AG04450 (cell line): ENCODE measurements at regions not wholly inside any gene's neighbourhood (a gene's known extent, or its start where the extent isn't known, plus 50 kb on each side); places are given as distances from the start of the nearest gene placed in this dataset.

ENCODE experiments used
- CTCF ChIA-PET: fragments of 300-600, 350-600 bp; formaldehyde crosslinking; extraction: SDS; loops from one replicate; lab custom pipeline; 2022; ENCODE audit warnings: antibody characterized with exemption, inconsistent platforms; lab: Charles Lee
- POLR2A ChIA-PET: fragments of 350-600 bp; formaldehyde crosslinking; extraction: SDS; loops from one replicate; lab custom pipeline; 2021; ENCODE audit warnings: antibody characterized with exemption, inconsistent platforms; lab: Yijun Ruan, JAX
- DNase-seq: peaks from one replicate; pipeline ENCODE4 v3.0.0-alpha.2; 2011; ENCODE audit warnings: low read depth, low spot score
- H3K27ac ChIP-seq: one replicate; pipeline ENCODE4 v1.5.1; 2012; ENCODE audit warnings: low read depth, low read length, control low read depth
- H3K27me3 ChIP-seq: one replicate; pipeline ENCODE4 v1.6.0; 2012; ENCODE audit warnings: low read length; ENCODE audit not compliant: control insufficient read depth, insufficient read depth
- H3K4me3 ChIP-seq: 2 replicates; pipeline ENCODE4 v1.5.1; 2011; ENCODE audit warnings: mild to moderate bottlenecking, low read depth, low read length, control low read depth
- H3K9me3 ChIP-seq: 2 replicates; pipeline ENCODE4 v1.5.1; 2012; ENCODE audit warnings: low read length; ENCODE audit not compliant: control insufficient read depth, insufficient read depth
- TF ChIP-seq, protein P1 (sequence below): IDR thresholded peaks from 2 replicates; pipeline ENCODE4 v1.5.1; 2011; ENCODE audit warnings: low read depth, low read length, control low read depth, inconsistent platforms

DNA sequence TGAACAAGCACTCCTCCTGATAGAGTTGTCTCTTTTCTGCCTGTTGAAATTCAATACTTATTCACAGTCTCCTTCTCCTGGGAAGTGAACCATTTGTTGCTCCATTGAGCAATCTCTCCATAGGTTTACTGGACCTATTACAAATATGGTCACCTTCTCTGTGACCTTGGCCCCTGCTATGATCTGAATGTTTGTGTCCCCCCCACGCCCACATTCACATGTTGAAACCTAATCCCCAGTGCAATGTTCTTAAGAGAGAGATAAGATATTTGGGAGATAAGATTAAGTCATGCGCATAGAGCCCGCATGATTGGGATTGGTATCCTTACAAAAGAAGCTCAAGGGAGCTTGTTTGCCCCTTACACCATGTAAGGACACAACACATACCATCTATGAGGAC, 54.1 kb upstream of the GABRE start:
- H3K27ac ChIP-seq: no peak overlapping the region
- H3K4me3 ChIP-seq: no peak overlapping the region
- POLR2A ChIA-PET: no interaction called here
- no peaks in the 10 kb centered on the region for H3K27me3 ChIP-seq
- CTCF ChIA-PET: no interaction called here
- TF ChIP-seq, protein P1, sequence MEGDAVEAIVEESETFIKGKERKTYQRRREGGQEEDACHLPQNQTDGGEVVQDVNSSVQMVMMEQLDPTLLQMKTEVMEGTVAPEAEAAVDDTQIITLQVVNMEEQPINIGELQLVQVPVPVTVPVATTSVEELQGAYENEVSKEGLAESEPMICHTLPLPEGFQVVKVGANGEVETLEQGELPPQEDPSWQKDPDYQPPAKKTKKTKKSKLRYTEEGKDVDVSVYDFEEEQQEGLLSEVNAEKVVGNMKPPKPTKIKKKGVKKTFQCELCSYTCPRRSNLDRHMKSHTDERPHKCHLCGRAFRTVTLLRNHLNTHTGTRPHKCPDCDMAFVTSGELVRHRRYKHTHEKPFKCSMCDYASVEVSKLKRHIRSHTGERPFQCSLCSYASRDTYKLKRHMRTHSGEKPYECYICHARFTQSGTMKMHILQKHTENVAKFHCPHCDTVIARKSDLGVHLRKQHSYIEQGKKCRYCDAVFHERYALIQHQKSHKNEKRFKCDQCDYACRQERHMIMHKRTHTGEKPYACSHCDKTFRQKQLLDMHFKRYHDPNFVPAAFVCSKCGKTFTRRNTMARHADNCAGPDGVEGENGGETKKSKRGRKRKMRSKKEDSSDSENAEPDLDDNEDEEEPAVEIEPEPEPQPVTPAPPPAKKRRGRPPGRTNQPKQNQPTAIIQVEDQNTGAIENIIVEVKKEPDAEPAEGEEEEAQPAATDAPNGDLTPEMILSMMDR: no peak
- no peaks in the 10 kb centered on the region for H3K9me3 ChIP-seq
- no peak for DNase-seq

GRCh38 chrX:152025656-152026440, 51.4 kb upstream of the GABRE start:
- ChIA-PET POLR2A (no interaction called here), CTCF (no interaction called here)
- Histone ChIP-seq H3K27me3 (no peaks in the 10 kb centered on the region), H3K4me3 (no peak overlapping the region), H3K27ac (no peak overlapping the region), H3K9me3 (no peaks in the 10 kb centered on the region)
- TF ChIP-seq, protein P1: no peak
- no peak for DNase-seq

- ChIA-PET CTCF (no interaction called here), POLR2A (interaction anchor here (0.7 kb wide), 1 partner anchor 18 kb away, joined by 4 read pairs; no protein-coding TSS in a partner anchor)
- TF ChIP-seq, protein P1: no peak
- Histone ChIP-seq H3K27ac (no peak overlapping the region), H3K27me3 (no peaks in the 10 kb centered on the region), H3K9me3 (no peaks in the 10 kb centered on the region), H3K4me3 (no peak overlapping the region)
- DNase-seq: no peak
Measured at GRCh38 chrX:152024710-152025109, 50.2 kb upstream of the GABRE start.
